Right lobe of liver (tissue), 4 donors: ENCODE measurements at regions not wholly inside any gene's neighbourhood (a gene's known extent, or its start where the extent isn't known, plus 50 kb on each side); places are given as distances from the start of the nearest gene placed in this dataset.

Source experiments
- POLR2A ChIP-seq: fragments of 450-650 bp; IDR thresholded peaks from one replicate; pipeline ENCODE4 v1.6.1; 2017; ENCODE audit warnings: antibody characterized with exemption, mild to moderate bottlenecking
- TF ChIP-seq, protein P1 (sequence below), 4 donors: fragments of 200-600 bp in 3 of 4; fragments of 450-650 bp in 1 of 4; IDR thresholded peaks; one replicate each; pipeline versions ENCODE4 v1.5.1 to v1.8.0; 2016 to 2022; ENCODE audit warnings: antibody characterized with exemption in 4 of 4, mild to moderate bottlenecking in 2 of 4
- donor health status: DM: no; HTN: no; CAD: no.
- donor health status: DM: no; HTN: no; CAD: no.
- donor health status: DM: no; HTN: yes; CAD: no.

DNA sequence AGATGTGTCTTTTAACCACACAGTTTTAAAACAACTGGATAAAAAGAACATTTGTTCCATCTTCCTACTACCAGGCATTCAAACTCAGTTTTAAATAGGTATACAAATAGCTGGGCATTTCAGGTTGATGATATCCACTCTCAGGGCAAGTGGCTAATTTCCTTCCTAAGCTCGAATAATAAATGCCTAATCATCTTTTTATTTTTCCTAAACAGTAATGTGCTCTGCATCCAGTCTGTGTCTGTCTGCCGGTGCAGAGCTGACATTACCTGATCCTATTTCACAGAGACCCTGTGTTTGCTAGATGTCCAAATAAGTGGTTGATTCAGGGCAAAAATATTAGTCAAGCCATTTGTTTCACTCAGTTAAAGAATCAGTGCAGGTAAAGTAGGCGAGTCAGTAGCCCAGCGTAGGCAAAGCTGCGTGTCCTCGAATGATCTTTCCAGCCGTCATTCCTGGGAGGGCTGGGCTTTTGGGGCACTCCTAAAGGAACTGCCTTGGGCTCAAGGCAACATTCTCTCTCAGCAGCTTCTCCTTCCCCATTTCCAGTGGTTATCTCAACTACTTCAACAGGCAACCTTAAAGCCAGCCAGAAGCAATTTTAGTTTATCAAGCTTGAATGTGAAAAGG lies 74.2 kb upstream of the BMP2 start:
- TF ChIP-seq, protein P1, sequence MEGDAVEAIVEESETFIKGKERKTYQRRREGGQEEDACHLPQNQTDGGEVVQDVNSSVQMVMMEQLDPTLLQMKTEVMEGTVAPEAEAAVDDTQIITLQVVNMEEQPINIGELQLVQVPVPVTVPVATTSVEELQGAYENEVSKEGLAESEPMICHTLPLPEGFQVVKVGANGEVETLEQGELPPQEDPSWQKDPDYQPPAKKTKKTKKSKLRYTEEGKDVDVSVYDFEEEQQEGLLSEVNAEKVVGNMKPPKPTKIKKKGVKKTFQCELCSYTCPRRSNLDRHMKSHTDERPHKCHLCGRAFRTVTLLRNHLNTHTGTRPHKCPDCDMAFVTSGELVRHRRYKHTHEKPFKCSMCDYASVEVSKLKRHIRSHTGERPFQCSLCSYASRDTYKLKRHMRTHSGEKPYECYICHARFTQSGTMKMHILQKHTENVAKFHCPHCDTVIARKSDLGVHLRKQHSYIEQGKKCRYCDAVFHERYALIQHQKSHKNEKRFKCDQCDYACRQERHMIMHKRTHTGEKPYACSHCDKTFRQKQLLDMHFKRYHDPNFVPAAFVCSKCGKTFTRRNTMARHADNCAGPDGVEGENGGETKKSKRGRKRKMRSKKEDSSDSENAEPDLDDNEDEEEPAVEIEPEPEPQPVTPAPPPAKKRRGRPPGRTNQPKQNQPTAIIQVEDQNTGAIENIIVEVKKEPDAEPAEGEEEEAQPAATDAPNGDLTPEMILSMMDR (IDR thresholded peaks at IDR 0.05), result no peak
- TF ChIP-seq POLR2A, result no peak
